Mesothelial cell of epicardium (in vitro differentiated cells): ENCODE measurements at regions not wholly inside any gene's neighbourhood (a gene's known extent, or its start where the extent isn't known, plus 50 kb on each side); places are given as distances from the start of the nearest gene placed in this dataset.

Experiments
- DNase-seq, 2 experiments: peaks; one replicate each; pipeline ENCODE4 v3.0.0; 2021; ENCODE audit warnings: low spot score in 2 of 2; ENCODE audit not compliant: unreplicated experiment in 2 of 2
- H3K27ac Mint-ChIP-seq: 2 replicates; pipeline ENCODE4 v1.8.0; 2021; ENCODE audit warnings: mixed read lengths
- H3K27me3 Mint-ChIP-seq: 2 replicates; pipeline ENCODE4 v1.8.0; 2021; ENCODE audit warnings: low read depth, mixed read lengths
- H3K36me3 Mint-ChIP-seq: 2 replicates; pipeline ENCODE4 v1.8.0; 2021; ENCODE audit warnings: mixed read lengths
- H3K4me1 Mint-ChIP-seq: 2 replicates; pipeline ENCODE4 v1.8.0; 2021; ENCODE audit warnings: mixed read lengths
- H3K4me3 Mint-ChIP-seq: 2 replicates; pipeline ENCODE4 v1.8.0; 2021; ENCODE audit warnings: mild to moderate bottlenecking, moderate library complexity, mixed read lengths
- H3K9me3 Mint-ChIP-seq: 2 replicates; pipeline ENCODE4 v1.8.0; 2021; ENCODE audit warnings: mixed read lengths
- CTCF ChIP-seq: fragments of 200-600 bp; sonication (generic); IDR thresholded peaks from one replicate; pipeline ENCODE4 v1.5.0; 2021; ENCODE audit warnings: antibody characterized with exemption; ENCODE audit not compliant: unreplicated experiment

GRCh38 chr1:195748969-195749368 is 859.3 kb downstream of the KCNT2 start:
- peaks cover 4% of the 10 kb centered on the region for H3K4me1 Mint-ChIP-seq
- no peak for TF ChIP-seq CTCF
- H3K27me3 Mint-ChIP-seq, result no peaks in the 10 kb centered on the region
- H3K27ac Mint-ChIP-seq, result no peak overlapping the region
- DNase-seq, result no peak
- H3K9me3 Mint-ChIP-seq, result peaks cover 4% of the 10 kb centered on the region
- no peak overlapping the region for H3K4me3 Mint-ChIP-seq
- H3K36me3 Mint-ChIP-seq, result peaks cover 2% of the 10 kb centered on the region

GRCh38 chr1:195745189-195746010 is 862.8 kb downstream of the KCNT2 start:
- H3K36me3 Mint-ChIP-seq, result no peaks in the 10 kb centered on the region
- H3K9me3 Mint-ChIP-seq, result peaks cover 2% of the 10 kb centered on the region
- no peak overlapping the region for H3K27ac Mint-ChIP-seq
- H3K4me3 Mint-ChIP-seq, result no peak overlapping the region
- no peaks in the 10 kb centered on the region for H3K27me3 Mint-ChIP-seq
- TF ChIP-seq CTCF, result no peak
- peaks cover 34% of the 10 kb centered on the region for H3K4me1 Mint-ChIP-seq
- DNase-seq, result no peak

GRCh38 chr1:195744256-195744655 is 864.0 kb downstream of the KCNT2 start:
- peaks cover 6% of the 10 kb centered on the region for H3K9me3 Mint-ChIP-seq
- no peaks in the 10 kb centered on the region for H3K27me3 Mint-ChIP-seq
- H3K4me1 Mint-ChIP-seq, result peaks cover 40% of the 10 kb centered on the region
- peaks cover 2% of the 10 kb centered on the region for H3K36me3 Mint-ChIP-seq
- TF ChIP-seq CTCF, result no peak
- DNase-seq, result no peak
- H3K4me3 Mint-ChIP-seq, result no peak overlapping the region
- H3K27ac Mint-ChIP-seq, result no peak overlapping the region

- H3K27me3 Mint-ChIP-seq, result no peaks in the 10 kb centered on the region
- peaks cover 7% of the 10 kb centered on the region for H3K36me3 Mint-ChIP-seq
- TF ChIP-seq CTCF, result no peak
- no peak for DNase-seq
- H3K4me3 Mint-ChIP-seq, result no peak overlapping the region
- H3K27ac Mint-ChIP-seq, result peak overlapping the region; percentile 73
- H3K4me1 Mint-ChIP-seq, result peaks cover 47% of the 10 kb centered on the region
- peaks cover 10% of the 10 kb centered on the region for H3K9me3 Mint-ChIP-seq
These were observed 867.4 kb downstream of the KCNT2 start for GRCh38 chr1:195740862-195741261.

- H3K27me3 Mint-ChIP-seq, result no peaks in the 10 kb centered on the region
- DNase-seq, result no peak
- TF ChIP-seq CTCF, result no peak
- H3K27ac Mint-ChIP-seq, result peak overlapping the region; percentile 82
- H3K36me3 Mint-ChIP-seq, result peaks cover 7% of the 10 kb centered on the region
- H3K9me3 Mint-ChIP-seq, result peaks cover 10% of the 10 kb centered on the region
- H3K4me3 Mint-ChIP-seq, result no peak overlapping the region
- H3K4me1 Mint-ChIP-seq, result peaks cover 43% of the 10 kb centered on the region
These were observed 869.1 kb downstream of the KCNT2 start for GRCh38 chr1:195738966-195739650.
